Adrenal gland (tissue), 5 donors: ENCODE measurements at regions not wholly inside any gene's neighbourhood (a gene's known extent, or its start where the extent isn't known, plus 50 kb on each side); places are given as distances from the start of the nearest gene placed in this dataset.

ENCODE experiments used
- POLR2A ChIP-seq, 2 donors: fragments of 450-650 bp; IDR thresholded peaks; one replicate each; pipeline ENCODE4 v1.6.1; 2017; ENCODE audit warnings: antibody characterized with exemption in 2 of 2, mild to moderate bottlenecking in 2 of 2, moderate library complexity in 1 of 2
- TF ChIP-seq, protein P1 (sequence below), 6 experiments: fragments of 450-650 bp in 4 of 6; fragments of 200-600 bp in 2 of 6; sonication (generic) in 1 of 6; IDR thresholded peaks; 1 replicate in 5 of 6; 2 replicates in 1 of 6; pipeline versions ENCODE4 v1.5.1 to v1.8.0; 2016 to 2021; ENCODE audit warnings: antibody characterized with exemption in 6 of 6, mild to moderate bottlenecking in 2 of 6, moderate library complexity in 1 of 6
- donor health status: DM: no; HTN: no; CAD: no.

GRCh38 chr3:132843349-132843748 lies 121.1 kb upstream of the NPHP3 start:
- TF ChIP-seq, protein P1, sequence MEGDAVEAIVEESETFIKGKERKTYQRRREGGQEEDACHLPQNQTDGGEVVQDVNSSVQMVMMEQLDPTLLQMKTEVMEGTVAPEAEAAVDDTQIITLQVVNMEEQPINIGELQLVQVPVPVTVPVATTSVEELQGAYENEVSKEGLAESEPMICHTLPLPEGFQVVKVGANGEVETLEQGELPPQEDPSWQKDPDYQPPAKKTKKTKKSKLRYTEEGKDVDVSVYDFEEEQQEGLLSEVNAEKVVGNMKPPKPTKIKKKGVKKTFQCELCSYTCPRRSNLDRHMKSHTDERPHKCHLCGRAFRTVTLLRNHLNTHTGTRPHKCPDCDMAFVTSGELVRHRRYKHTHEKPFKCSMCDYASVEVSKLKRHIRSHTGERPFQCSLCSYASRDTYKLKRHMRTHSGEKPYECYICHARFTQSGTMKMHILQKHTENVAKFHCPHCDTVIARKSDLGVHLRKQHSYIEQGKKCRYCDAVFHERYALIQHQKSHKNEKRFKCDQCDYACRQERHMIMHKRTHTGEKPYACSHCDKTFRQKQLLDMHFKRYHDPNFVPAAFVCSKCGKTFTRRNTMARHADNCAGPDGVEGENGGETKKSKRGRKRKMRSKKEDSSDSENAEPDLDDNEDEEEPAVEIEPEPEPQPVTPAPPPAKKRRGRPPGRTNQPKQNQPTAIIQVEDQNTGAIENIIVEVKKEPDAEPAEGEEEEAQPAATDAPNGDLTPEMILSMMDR (IDR thresholded peaks at IDR 0.05), result no peak
- TF ChIP-seq POLR2A (IDR thresholded peaks at IDR 0.05), result no peak
